HCT116 (cell line): ENCODE measurements at regions not wholly inside any gene's neighbourhood (a gene's known extent, or its start where the extent isn't known, plus 50 kb on each side); places are given as distances from the start of the nearest gene placed in this dataset.

Experiments used
- ATAC-seq: fragments of 200-7000 bp; cut with Tn5 transposase; 2 replicates; pipeline ENCODE4 v1.9.1; 2020; ENCODE audit warnings: mild to moderate bottlenecking, moderate library complexity
- BruUV-seq: library from RNA; stranded (reverse); fragments of 400-500 nt; replicated peaks from 2 replicates; lab custom pipeline; 2021; lab: Mats Ljungman, UMichigan
- CTCF ChIA-PET: fragments of 300-600 bp; sonication (Branson Sonifier 250); formaldehyde crosslinking; loops from one replicate; lab custom pipeline; 2021; ENCODE audit warnings: antibody characterized with exemption; lab: Charles Lee
- POLR2A ChIA-PET: fragments of 300-600, 350-600 bp; sonication (Branson Sonifier 250); formaldehyde crosslinking; loops from one replicate; lab custom pipeline; 2021; ENCODE audit warnings: antibody characterized with exemption; lab: Charles Lee
- RAD21 ChIA-PET, 2 experiments: fragments of 300-600 bp; sonication (Branson Sonifier 250); formaldehyde crosslinking; loops; one replicate each; lab custom pipeline; 2023; ENCODE audit warnings: low total read pairs in 2 of 2; ENCODE audit not compliant: uncharacterized antibody in 2 of 2, unreplicated experiment in 2 of 2, low non-redundant PET in 1 of 2; lab: Charles Lee
- DNase-seq: peaks from one replicate; pipeline ENCODE4 v3.0.0-alpha.2; 2010; ENCODE audit warnings: low read depth, low spot score
- H2AFZ ChIP-seq: fragments of 200-600 bp; shearing (Covaris generic), sonication (generic); 2 replicates; pipeline ENCODE4 v1.6.1; 2017; ENCODE audit warnings: low read depth, mixed run types, mixed read lengths, antibody characterized with exemption, low read length; ENCODE audit not compliant: poor library complexity, severe bottlenecking
- H3K27ac ChIP-seq: 2 replicates; pipeline ENCODE4 v1.5.1; 2012; ENCODE audit warnings: low read depth, low read length
- H3K27me3 ChIP-seq: fragments of 200-600 bp; sonication (generic); 2 replicates; pipeline ENCODE4 v1.6.1; 2016; ENCODE audit warnings: mixed run types, low read length, mixed read lengths; ENCODE audit not compliant: insufficient read depth
- H3K36me3 ChIP-seq, 2 experiments: fragments of 200-500 bp in 1 of 2; fragments of 200-600 bp in 1 of 2; sonication (Bioruptor generic) in 1 of 2; sonication (generic) in 1 of 2; 2 replicates each; pipeline versions ENCODE4 v1.5.1 to v1.6.1; 2014 to 2016; ENCODE audit warnings: low read length in 2 of 2, inconsistent platforms in 1 of 2, mixed read lengths in 1 of 2, mixed run types in 1 of 2; ENCODE audit not compliant: insufficient read depth in 2 of 2, control insufficient read depth in 1 of 2
- H3K4me1 ChIP-seq, 2 experiments: fragments of 200-600 bp in 1 of 2; sonication (generic) in 1 of 2; 2 replicates each; pipeline versions ENCODE4 v1.5.1 to v1.6.1; 2012 to 2017; ENCODE audit warnings: low read length in 2 of 2, inconsistent platforms in 1 of 2, mild to moderate bottlenecking in 1 of 2, mixed read lengths in 1 of 2, mixed run types in 1 of 2, moderate library complexity in 1 of 2; ENCODE audit not compliant: insufficient read depth in 2 of 2, control insufficient read depth in 1 of 2
- H3K4me2 ChIP-seq: fragments of 200-600 bp; sonication (generic); 2 replicates; pipeline ENCODE4 v1.6.1; 2017; ENCODE audit warnings: mixed run types, low read length, mixed read lengths
- H3K4me3 ChIP-seq, 2 experiments: fragments of 200-600 bp in 1 of 2; sonication (generic) in 1 of 2; replicated peaks in 1 of 2; 2 replicates each; pipeline ENCODE4 v1.5.1; 2011 to 2016; ENCODE audit warnings: low read length in 2 of 2, control low read depth in 1 of 2, low read depth in 1 of 2, mild to moderate bottlenecking in 1 of 2, mixed read lengths in 1 of 2, mixed run types in 1 of 2
- H3K79me2 ChIP-seq: fragments of 200-600 bp; sonication (generic); 2 replicates; pipeline ENCODE4 v1.6.1; 2017; ENCODE audit warnings: mild to moderate bottlenecking, mixed run types, low read length, moderate library complexity, mixed read lengths; ENCODE audit not compliant: insufficient read depth
- H3K9ac ChIP-seq: fragments of 200-600 bp; sonication (generic); 2 replicates; pipeline ENCODE4 v1.6.1; 2016; ENCODE audit warnings: low read length, mixed read lengths
- H3K9me2 ChIP-seq: fragments of 200-600 bp; sonication (generic), shearing (Covaris generic); 2 replicates; pipeline ENCODE4 v1.6.1; 2017; ENCODE audit warnings: mixed run types, mild to moderate bottlenecking, moderate library complexity; ENCODE audit not compliant: insufficient read depth
- H3K9me3 ChIP-seq, 2 experiments: fragments of 200-500 bp in 1 of 2; fragments of 200-600 bp in 1 of 2; sonication (Bioruptor generic) in 1 of 2; sonication (generic) in 1 of 2; 2 replicates each; pipeline ENCODE4 v1.6.1; 2014 to 2017; ENCODE audit warnings: low read length in 2 of 2, mixed read lengths in 2 of 2, inconsistent platforms in 1 of 2, low read depth in 1 of 2, mild to moderate bottlenecking in 1 of 2, mixed run types in 1 of 2, moderate library complexity in 1 of 2; ENCODE audit not compliant: control insufficient read depth in 1 of 2, insufficient read depth in 1 of 2
- H4K20me1 ChIP-seq: fragments of 200-600 bp; sonication (generic), shearing (Covaris generic); 2 replicates; pipeline ENCODE4 v1.6.1; 2017; ENCODE audit warnings: mixed run types, mild to moderate bottlenecking, moderate library complexity; ENCODE audit not compliant: insufficient read depth
- CBX3 ChIP-seq: IDR thresholded peaks from 2 replicates; pipeline ENCODE4 v1.6.1; 2012; ENCODE audit warnings: low read depth
- CEBPB ChIP-seq: IDR thresholded peaks from 2 replicates; pipeline ENCODE4 v1.6.1; 2012; ENCODE audit warnings: low read depth
- EGR1 ChIP-seq: IDR thresholded peaks from 2 replicates; pipeline ENCODE4 v1.6.1; 2012; ENCODE audit warnings: low read depth
- ELF1 ChIP-seq: IDR thresholded peaks from 2 replicates; pipeline ENCODE4 v1.6.1; 2012; ENCODE audit warnings: low read depth, borderline replicate concordance
- EZH2 ChIP-seq: fragments of 200-600 bp; sonication (generic); IDR thresholded peaks from 2 replicates; pipeline ENCODE4 v1.6.1; 2017; ENCODE audit warnings: antibody characterized with exemption, mixed run types
- EZH2phosphoT487 ChIP-seq: fragments of 200-600 bp; IDR thresholded peaks from 2 replicates; pipeline ENCODE4 v1.6.1; 2018; ENCODE audit warnings: antibody characterized with exemption, borderline replicate concordance
- FOSL1 ChIP-seq: IDR thresholded peaks from 2 replicates; pipeline ENCODE4 v1.6.1; 2012; ENCODE audit warnings: low read depth
- JUND ChIP-seq: IDR thresholded peaks from 2 replicates; pipeline ENCODE4 v1.6.1; 2012
- POLR2A ChIP-seq: IDR thresholded peaks from 2 replicates; pipeline ENCODE4 v1.7.0; 2011; ENCODE audit warnings: borderline replicate concordance; ENCODE audit not compliant: insufficient read depth, insufficient read length; ENCODE audit errors: extremely low read depth
- POLR2AphosphoS5 ChIP-seq: IDR thresholded peaks from 2 replicates; pipeline ENCODE4 v1.6.1; 2011; ENCODE audit warnings: mild to moderate bottlenecking, low read depth, low read length, moderate library complexity
- RAD21 ChIP-seq: IDR thresholded peaks from 2 replicates; pipeline ENCODE4 v1.6.1; 2012; ENCODE audit warnings: low read depth, mild to moderate bottlenecking
- SIN3A ChIP-seq: IDR thresholded peaks from 2 replicates; pipeline ENCODE4 v1.6.1; 2012; ENCODE audit warnings: low read depth
- TCF7L2 ChIP-seq: IDR thresholded peaks from 2 replicates; pipeline ENCODE4 v1.7.0; 2011; ENCODE audit warnings: borderline replicate concordance, inconsistent platforms; ENCODE audit not compliant: insufficient read depth, insufficient read length; ENCODE audit errors: extremely low read depth
- YY1 ChIP-seq: IDR thresholded peaks from 2 replicates; pipeline ENCODE4 v1.6.1; 2011; ENCODE audit warnings: low read length, low read depth, moderate library complexity, mild to moderate bottlenecking; ENCODE audit not compliant: insufficient replicate concordance; ENCODE audit errors: extremely low read depth
- ZBTB33 ChIP-seq: IDR thresholded peaks from 2 replicates; pipeline ENCODE4 v1.6.1; 2011; ENCODE audit warnings: mild to moderate bottlenecking, low read length, moderate library complexity; ENCODE audit not compliant: insufficient replicate concordance; ENCODE audit errors: extremely low read depth
- ZNF274 ChIP-seq: fragments of 200-500 bp; sonication (Bioruptor generic); IDR thresholded peaks from 2 replicates; pipeline ENCODE4 v1.6.1; 2014; ENCODE audit warnings: mild to moderate bottlenecking, low read depth, low read length, inconsistent platforms
- intact Hi-C: fragments of 100-400 bp; cut with micrococcal nuclease; formaldehyde crosslinking; loops from 2 replicates; pipeline ENCODE4 v1.10.0; 2022
- TF ChIP-seq, protein P1 (sequence below): IDR thresholded peaks from 2 replicates; pipeline ENCODE4 v1.6.1; 2012
- TF ChIP-seq, protein P2 (sequence below): IDR thresholded peaks from 2 replicates; pipeline ENCODE4 v1.6.1; 2012; ENCODE audit warnings: low read depth

GRCh38 chr16:80355335-80355734 lies 185.5 kb upstream of the DYNLRB2 start:
- ATAC-seq (no peak), DNase-seq (no peak)
- H3K9ac ChIP-seq, result no peak overlapping the region
- H2AFZ ChIP-seq, result no peak overlapping the region
- H3K27ac ChIP-seq, result no peak overlapping the region
- H3K4me2 ChIP-seq, result no peak overlapping the region
- TF ChIP-seq YY1 (no peak), FOSL1 (no peak), EZH2phosphoT487 (no peak), SIN3A (no peak), EZH2 (no peak), TCF7L2 (no peak), POLR2AphosphoS5 (no peak), ZBTB33 (no peak)
- ChIA-PET RAD21 (no interaction called here), POLR2A (no interaction called here), CTCF (no interaction called here)
- no peaks in the 10 kb centered on the region for H4K20me1 ChIP-seq
- no peak overlapping the region for H3K4me3 ChIP-seq
- no TSS peak for BruUV-seq
- H3K9me2 ChIP-seq, result no peaks in the 10 kb centered on the region
- intact Hi-C loops, result no loop called here
- no peaks in the 10 kb centered on the region for H3K4me1 ChIP-seq
- peaks cover 22 to 26% of the 10 kb centered on the region in 2 experiments; a peak in 2 of 4 replicates for H3K9me3 ChIP-seq
- no peaks in the 10 kb centered on the region for H3K36me3 ChIP-seq
- H3K27me3 ChIP-seq, result no peaks in the 10 kb centered on the region
- H3K79me2 ChIP-seq, result no peaks in the 10 kb centered on the region

DNA sequence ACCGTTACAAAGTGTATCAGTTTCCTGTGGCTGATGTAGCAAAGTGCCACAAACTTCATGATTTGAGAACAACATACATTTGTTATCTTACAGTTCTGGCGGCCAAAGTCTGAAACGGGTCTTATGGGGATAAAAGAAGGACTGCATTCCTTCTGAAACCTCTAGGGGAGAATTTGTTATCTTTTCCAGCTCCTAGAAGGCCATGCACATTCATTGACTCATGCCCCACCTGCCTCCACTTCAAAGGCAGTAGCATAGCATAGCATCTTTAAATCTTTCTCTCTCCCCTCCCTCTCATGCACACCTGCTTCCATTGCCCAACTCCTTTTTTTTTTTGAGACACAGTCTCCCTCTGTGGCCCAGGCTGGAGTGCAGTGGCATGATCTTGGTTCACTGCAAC lies 190.7 kb upstream of the DYNLRB2 start:
- peaks cover 27 to 42% of the 10 kb centered on the region in 2 experiments; a peak in 2 of 4 replicates for H3K9me3 ChIP-seq
- no peaks in the 10 kb centered on the region for H3K36me3 ChIP-seq
- no peaks in the 10 kb centered on the region for H3K27me3 ChIP-seq
- CTCF ChIA-PET, result no interaction called here
- H3K4me1 ChIP-seq, result no peaks in the 10 kb centered on the region
- H4K20me1 ChIP-seq, result no peaks in the 10 kb centered on the region
- intact Hi-C loops, result no loop called here
- H3K79me2 ChIP-seq, result no peaks in the 10 kb centered on the region
- H3K27ac ChIP-seq, result no peak overlapping the region
- no peak overlapping the region for H2AFZ ChIP-seq
- no peaks in the 10 kb centered on the region for H3K9me2 ChIP-seq
- H3K4me2 ChIP-seq, result no peak overlapping the region
- POLR2A ChIA-PET, result no interaction called here
- no peak overlapping the region for H3K9ac ChIP-seq
- ATAC-seq, result no peak
- BruUV-seq, result no TSS peak
- no peak for DNase-seq
- RAD21 ChIA-PET, result no interaction called here
- no peak overlapping the region for H3K4me3 ChIP-seq
- TF ChIP-seq EGR1, result no peak
- no peak for TF ChIP-seq CBX3
- TF ChIP-seq, protein P1, sequence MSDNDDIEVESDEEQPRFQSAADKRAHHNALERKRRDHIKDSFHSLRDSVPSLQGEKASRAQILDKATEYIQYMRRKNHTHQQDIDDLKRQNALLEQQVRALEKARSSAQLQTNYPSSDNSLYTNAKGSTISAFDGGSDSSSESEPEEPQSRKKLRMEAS, result no peak
- TF ChIP-seq JUND, result no peak
- no peak for TF ChIP-seq CEBPB
- TF ChIP-seq ELF1, result no peak
- TF ChIP-seq ZNF274, result no peak
- no peak for TF ChIP-seq FOSL1
- TF ChIP-seq RAD21, result no peak
- no peak for TF ChIP-seq POLR2A
- TF ChIP-seq, protein P2, sequence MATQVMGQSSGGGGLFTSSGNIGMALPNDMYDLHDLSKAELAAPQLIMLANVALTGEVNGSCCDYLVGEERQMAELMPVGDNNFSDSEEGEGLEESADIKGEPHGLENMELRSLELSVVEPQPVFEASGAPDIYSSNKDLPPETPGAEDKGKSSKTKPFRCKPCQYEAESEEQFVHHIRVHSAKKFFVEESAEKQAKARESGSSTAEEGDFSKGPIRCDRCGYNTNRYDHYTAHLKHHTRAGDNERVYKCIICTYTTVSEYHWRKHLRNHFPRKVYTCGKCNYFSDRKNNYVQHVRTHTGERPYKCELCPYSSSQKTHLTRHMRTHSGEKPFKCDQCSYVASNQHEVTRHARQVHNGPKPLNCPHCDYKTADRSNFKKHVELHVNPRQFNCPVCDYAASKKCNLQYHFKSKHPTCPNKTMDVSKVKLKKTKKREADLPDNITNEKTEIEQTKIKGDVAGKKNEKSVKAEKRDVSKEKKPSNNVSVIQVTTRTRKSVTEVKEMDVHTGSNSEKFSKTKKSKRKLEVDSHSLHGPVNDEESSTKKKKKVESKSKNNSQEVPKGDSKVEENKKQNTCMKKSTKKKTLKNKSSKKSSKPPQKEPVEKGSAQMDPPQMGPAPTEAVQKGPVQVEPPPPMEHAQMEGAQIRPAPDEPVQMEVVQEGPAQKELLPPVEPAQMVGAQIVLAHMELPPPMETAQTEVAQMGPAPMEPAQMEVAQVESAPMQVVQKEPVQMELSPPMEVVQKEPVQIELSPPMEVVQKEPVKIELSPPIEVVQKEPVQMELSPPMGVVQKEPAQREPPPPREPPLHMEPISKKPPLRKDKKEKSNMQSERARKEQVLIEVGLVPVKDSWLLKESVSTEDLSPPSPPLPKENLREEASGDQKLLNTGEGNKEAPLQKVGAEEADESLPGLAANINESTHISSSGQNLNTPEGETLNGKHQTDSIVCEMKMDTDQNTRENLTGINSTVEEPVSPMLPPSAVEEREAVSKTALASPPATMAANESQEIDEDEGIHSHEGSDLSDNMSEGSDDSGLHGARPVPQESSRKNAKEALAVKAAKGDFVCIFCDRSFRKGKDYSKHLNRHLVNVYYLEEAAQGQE, result no peak
- no peak for TF ChIP-seq YY1
- no peak for TF ChIP-seq EZH2phosphoT487
